ENCODE measurements at regions not wholly inside any gene's neighbourhood (a gene's known extent, or its start where the extent isn't known, plus 50 kb on each side); places are given as distances from the start of the nearest gene placed in this dataset.

DNA sequence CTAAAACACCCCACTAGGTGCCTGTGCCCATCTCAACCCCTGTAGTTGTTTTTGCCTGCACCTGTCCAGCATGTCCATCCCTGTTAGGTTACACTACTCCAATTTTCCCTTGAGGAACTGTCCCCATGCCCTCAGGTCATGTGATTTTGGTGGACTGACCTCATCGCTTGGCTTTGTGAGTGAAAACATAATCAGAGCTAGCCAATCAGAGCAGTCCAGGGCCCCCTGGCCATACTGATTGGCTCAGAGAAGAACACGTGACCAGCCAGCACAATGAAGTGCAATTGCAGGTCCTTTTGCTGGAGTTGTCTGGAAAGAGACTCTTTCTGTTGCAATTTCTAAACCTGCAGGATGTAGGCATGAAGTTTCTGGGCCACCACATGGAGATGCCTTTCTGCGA lies 303.3 kb upstream of the PROX1 start:
- H3K9me2 ChIP-seq (ENCODE audit: insufficient read depth): no peaks in the 10 kb centered on the region
- H3K4me1 ChIP-seq (ENCODE audit: insufficient read depth): no peaks in the 10 kb centered on the region
- 33 to 42% methylated on average over 3 of the region's 3 CpGs for WGBS, 2 experiments (ENCODE audit: low coverage in 1 of 2, low lambda C conversion rate in 2 of 2, missing lambda C conversion rate in 2 of 2)
- in situ Hi-C loops (cut with MboI): no loop called here
- no peak overlapping the region for H3K27ac ChIP-seq
- H3K79me2 ChIP-seq (ENCODE audit: insufficient read depth): no peaks in the 10 kb centered on the region
- H3K27me3 ChIP-seq (replicated peaks; ENCODE audit: insufficient read depth): no peaks in the 10 kb centered on the region
- H3K9me3 ChIP-seq (ENCODE audit: low read depth): no peaks in the 10 kb centered on the region
- TF ChIP-seq EZH2 (IDR thresholded peaks at IDR 0.05; ENCODE audit: insufficient read depth, poor library complexity, severe bottlenecking) (no peak), EZH2phosphoT487 (IDR thresholded peaks at IDR 0.05; ENCODE audit: insufficient read depth, low read depth) (no peak)
- H3F3A ChIP-seq (ENCODE audit: insufficient read depth): no peaks in the 10 kb centered on the region
- H2AFZ ChIP-seq: no peak overlapping the region
- no peaks in the 10 kb centered on the region for H3K36me3 ChIP-seq (ENCODE audit: low read depth)
- no peak overlapping the region for H3K9ac ChIP-seq
- no peaks in the 10 kb centered on the region for H4K20me1 ChIP-seq (ENCODE audit: insufficient read depth)
- DNase-seq: no peak
- no peak overlapping the region for H3K4me3 ChIP-seq
- no peak overlapping the region for H3K4me2 ChIP-seq (ENCODE audit: unreplicated experiment)

DNA sequence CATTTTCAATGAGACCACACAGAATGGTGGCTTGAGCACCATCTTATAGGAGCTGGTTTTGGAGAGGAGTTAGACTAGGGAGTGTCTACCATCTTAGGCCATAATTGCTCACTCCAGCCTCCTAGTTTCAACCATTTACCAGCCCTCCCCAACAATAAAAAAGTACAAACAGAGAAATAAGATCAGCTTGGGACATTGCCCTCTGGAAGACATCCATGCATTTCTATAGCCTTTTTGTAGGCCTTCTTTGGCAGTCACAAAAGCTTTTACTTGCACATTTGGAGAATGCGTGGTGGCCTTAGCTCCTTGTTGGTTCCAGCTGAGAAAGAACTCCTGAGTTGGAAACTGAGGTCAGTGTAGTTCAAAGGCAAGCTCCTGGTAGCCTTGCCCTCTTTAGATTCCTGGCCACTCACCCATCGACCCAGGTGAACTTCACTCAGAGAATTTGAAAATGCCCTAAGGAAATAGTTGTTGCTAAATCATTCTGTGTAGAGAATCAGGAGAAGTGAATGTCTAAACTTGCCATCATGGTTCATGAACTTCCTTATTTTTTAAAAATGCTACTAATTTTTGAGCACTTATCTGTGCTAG lies 301.7 kb upstream of the PROX1 start:
- Histone ChIP-seq H3K36me3 (ENCODE audit: low read depth) (no peaks in the 10 kb centered on the region), H3K79me2 (ENCODE audit: insufficient read depth) (no peaks in the 10 kb centered on the region), H3K27ac (no peak overlapping the region), H3K9me2 (ENCODE audit: insufficient read depth) (no peaks in the 10 kb centered on the region), H3K9me3 (ENCODE audit: low read depth) (no peaks in the 10 kb centered on the region), H3K9ac (no peak overlapping the region), H3F3A (ENCODE audit: insufficient read depth) (no peaks in the 10 kb centered on the region), H3K4me2 (ENCODE audit: unreplicated experiment) (no peak overlapping the region), H3K4me3 (no peak overlapping the region), H3K27me3 (replicated peaks; ENCODE audit: insufficient read depth) (no peaks in the 10 kb centered on the region), H4K20me1 (ENCODE audit: insufficient read depth) (no peaks in the 10 kb centered on the region), H2AFZ (no peak overlapping the region), H3K4me1 (ENCODE audit: insufficient read depth) (no peaks in the 10 kb centered on the region)
- 8 to 23% methylated on average over 2 of the region's 2 CpGs for WGBS, 2 experiments (ENCODE audit: low coverage in 1 of 2, low lambda C conversion rate in 2 of 2, missing lambda C conversion rate in 2 of 2)
- DNase-seq: no peak
- in situ Hi-C loops (cut with MboI): no loop called here
- TF ChIP-seq EZH2phosphoT487 (IDR thresholded peaks at IDR 0.05; ENCODE audit: insufficient read depth, low read depth): no peak
- no peak for TF ChIP-seq EZH2 (IDR thresholded peaks at IDR 0.05; ENCODE audit: insufficient read depth, poor library complexity, severe bottlenecking)

- Histone ChIP-seq H3K4me1 (ENCODE audit: insufficient read depth) (no peaks in the 10 kb centered on the region), H3K36me3 (ENCODE audit: low read depth) (no peaks in the 10 kb centered on the region), H3K4me3 (no peak overlapping the region), H3K4me2 (ENCODE audit: unreplicated experiment) (no peak overlapping the region), H3F3A (ENCODE audit: insufficient read depth) (no peaks in the 10 kb centered on the region), H3K27ac (no peak overlapping the region), H3K79me2 (ENCODE audit: insufficient read depth) (no peaks in the 10 kb centered on the region), H3K9ac (no peak overlapping the region), H3K9me2 (ENCODE audit: insufficient read depth) (no peaks in the 10 kb centered on the region), H3K9me3 (ENCODE audit: low read depth) (no peaks in the 10 kb centered on the region), H3K27me3 (replicated peaks; ENCODE audit: insufficient read depth) (no peaks in the 10 kb centered on the region), H4K20me1 (ENCODE audit: insufficient read depth) (no peaks in the 10 kb centered on the region), H2AFZ (no peak overlapping the region)
- no peak for DNase-seq
- in situ Hi-C loops (cut with MboI): no loop called here
- TF ChIP-seq EZH2phosphoT487 (IDR thresholded peaks at IDR 0.05; ENCODE audit: insufficient read depth, low read depth): no peak
- 43 to 61% methylated on average over 3 of the region's 3 CpGs for WGBS, 2 experiments (ENCODE audit: low coverage in 1 of 2, low lambda C conversion rate in 2 of 2, missing lambda C conversion rate in 2 of 2)
These were observed 300.8 kb upstream of the PROX1 start for GRCh38 chr1:213686983-213687382.

GRCh38 chr1:213687832-213688231 lies 299.9 kb upstream of the PROX1 start:
- no peak overlapping the region for H2AFZ ChIP-seq
- H3K27ac ChIP-seq: no peak overlapping the region
- H3K9me3 ChIP-seq (ENCODE audit: low read depth): no peaks in the 10 kb centered on the region
- in situ Hi-C loops (cut with MboI): no loop called here
- no peaks in the 10 kb centered on the region for H3K4me1 ChIP-seq (ENCODE audit: insufficient read depth)
- no peak overlapping the region for H3K9ac ChIP-seq
- no peak for TF ChIP-seq EZH2 (IDR thresholded peaks at IDR 0.05; ENCODE audit: insufficient read depth, poor library complexity, severe bottlenecking)
- no peak for TF ChIP-seq EZH2phosphoT487 (IDR thresholded peaks at IDR 0.05; ENCODE audit: insufficient read depth, low read depth)
- DNase-seq: no peak
- no peaks in the 10 kb centered on the region for H3K27me3 ChIP-seq (replicated peaks; ENCODE audit: insufficient read depth)
- H3K36me3 ChIP-seq (ENCODE audit: low read depth): no peaks in the 10 kb centered on the region
- H3K4me3 ChIP-seq: no peak overlapping the region
- no peaks in the 10 kb centered on the region for H3K79me2 ChIP-seq (ENCODE audit: insufficient read depth)
- 26 to 42% methylated on average over 7 of the region's 7 CpGs for WGBS, 2 experiments (ENCODE audit: low coverage in 1 of 2, low lambda C conversion rate in 2 of 2, missing lambda C conversion rate in 2 of 2)
- no peaks in the 10 kb centered on the region for H3F3A ChIP-seq (ENCODE audit: insufficient read depth)
- H3K9me2 ChIP-seq (ENCODE audit: insufficient read depth): no peaks in the 10 kb centered on the region
- no peak overlapping the region for H3K4me2 ChIP-seq (ENCODE audit: unreplicated experiment)
- no peaks in the 10 kb centered on the region for H4K20me1 ChIP-seq (ENCODE audit: insufficient read depth)

DNA sequence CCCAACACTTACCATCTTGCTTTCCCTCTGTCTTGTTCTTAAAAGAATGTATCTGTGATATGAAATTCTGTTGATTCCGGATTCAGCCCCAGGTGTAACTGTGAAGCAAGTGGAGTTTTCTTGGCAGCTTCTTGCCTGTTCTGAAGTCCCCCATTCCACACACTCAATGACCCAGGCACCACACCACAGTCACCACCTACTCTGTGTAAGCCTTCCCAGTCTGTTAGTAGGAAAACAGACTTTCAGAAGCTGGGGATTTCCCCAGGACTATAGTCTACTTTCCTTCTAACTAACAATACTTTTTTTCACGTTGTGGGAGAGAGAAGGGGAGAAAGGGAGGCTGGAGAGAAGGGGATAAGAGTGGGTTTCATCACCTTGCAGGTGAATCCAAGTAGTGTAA lies 299.1 kb upstream of the PROX1 start:
- H3K79me2 ChIP-seq (ENCODE audit: insufficient read depth): no peaks in the 10 kb centered on the region
- no peaks in the 10 kb centered on the region for H3F3A ChIP-seq (ENCODE audit: insufficient read depth)
- no peaks in the 10 kb centered on the region for H3K27me3 ChIP-seq (replicated peaks; ENCODE audit: insufficient read depth)
- in situ Hi-C loops (cut with MboI): no loop called here
- no peak overlapping the region for H3K27ac ChIP-seq
- H4K20me1 ChIP-seq (ENCODE audit: insufficient read depth): no peaks in the 10 kb centered on the region
- no peak overlapping the region for H2AFZ ChIP-seq
- no peaks in the 10 kb centered on the region for H3K4me1 ChIP-seq (ENCODE audit: insufficient read depth)
- H3K4me2 ChIP-seq (ENCODE audit: unreplicated experiment): no peak overlapping the region
- no peak overlapping the region for H3K4me3 ChIP-seq
- no peak for DNase-seq
- H3K9me2 ChIP-seq (ENCODE audit: insufficient read depth): no peaks in the 10 kb centered on the region
- H3K9ac ChIP-seq: no peak overlapping the region
- H3K9me3 ChIP-seq (ENCODE audit: low read depth): no peaks in the 10 kb centered on the region
- TF ChIP-seq EZH2phosphoT487 (IDR thresholded peaks at IDR 0.05; ENCODE audit: insufficient read depth, low read depth) (no peak), EZH2 (IDR thresholded peaks at IDR 0.05; ENCODE audit: insufficient read depth, poor library complexity, severe bottlenecking) (no peak)
- WGBS, 2 experiments (ENCODE audit: low coverage in 1 of 2, low lambda C conversion rate in 2 of 2, missing lambda C conversion rate in 2 of 2): 8 to 9% methylated on average over 2 of the region's 2 CpGs
- no peaks in the 10 kb centered on the region for H3K36me3 ChIP-seq (ENCODE audit: low read depth)

Data from GM23248 (cell line).